Large intestine (tissue), 3 donors: ENCODE measurements at regions not wholly inside any gene's neighbourhood (a gene's known extent, or its start where the extent isn't known, plus 50 kb on each side); places are given as distances from the start of the nearest gene placed in this dataset.

Source experiments
- DNase-seq, 2 donors: peaks; one replicate each; pipeline versions ENCODE4 v3.0.0 to v3.0.0-alpha.2; 2013
- H3K27ac ChIP-seq: one replicate; pipeline ENCODE4 v1.5.1; 2013; ENCODE audit warnings: low read length
- H3K27me3 ChIP-seq: 2 replicates; pipeline ENCODE4 v1.6.1; 2013; ENCODE audit warnings: low read length; ENCODE audit not compliant: control insufficient read depth, insufficient read depth
- H3K36me3 ChIP-seq: 2 replicates; pipeline ENCODE4 v1.6.1; 2013; ENCODE audit warnings: low read length; ENCODE audit not compliant: control insufficient read depth, insufficient read depth
- H3K4me1 ChIP-seq: one replicate; pipeline ENCODE4 v1.6.1; 2013; ENCODE audit warnings: low read length; ENCODE audit not compliant: control insufficient read depth, insufficient read depth
- H3K4me3 ChIP-seq: one replicate; pipeline ENCODE4 v1.5.1; 2013; ENCODE audit warnings: low read length
- H3K9me3 ChIP-seq: one replicate; pipeline ENCODE4 v1.6.1; 2013; ENCODE audit warnings: mild to moderate bottlenecking, low read depth, low read length, moderate library complexity; ENCODE audit not compliant: control insufficient read depth
- WGBS: methylation state at CpG from one replicate; pipeline ENCODE4 v1.1.5; 2013; ENCODE audit warnings: low lambda C conversion rate; ENCODE audit not compliant: insufficient coverage; 5-methylcytosine and 5-hydroxymethylcytosine counted together

DNA sequence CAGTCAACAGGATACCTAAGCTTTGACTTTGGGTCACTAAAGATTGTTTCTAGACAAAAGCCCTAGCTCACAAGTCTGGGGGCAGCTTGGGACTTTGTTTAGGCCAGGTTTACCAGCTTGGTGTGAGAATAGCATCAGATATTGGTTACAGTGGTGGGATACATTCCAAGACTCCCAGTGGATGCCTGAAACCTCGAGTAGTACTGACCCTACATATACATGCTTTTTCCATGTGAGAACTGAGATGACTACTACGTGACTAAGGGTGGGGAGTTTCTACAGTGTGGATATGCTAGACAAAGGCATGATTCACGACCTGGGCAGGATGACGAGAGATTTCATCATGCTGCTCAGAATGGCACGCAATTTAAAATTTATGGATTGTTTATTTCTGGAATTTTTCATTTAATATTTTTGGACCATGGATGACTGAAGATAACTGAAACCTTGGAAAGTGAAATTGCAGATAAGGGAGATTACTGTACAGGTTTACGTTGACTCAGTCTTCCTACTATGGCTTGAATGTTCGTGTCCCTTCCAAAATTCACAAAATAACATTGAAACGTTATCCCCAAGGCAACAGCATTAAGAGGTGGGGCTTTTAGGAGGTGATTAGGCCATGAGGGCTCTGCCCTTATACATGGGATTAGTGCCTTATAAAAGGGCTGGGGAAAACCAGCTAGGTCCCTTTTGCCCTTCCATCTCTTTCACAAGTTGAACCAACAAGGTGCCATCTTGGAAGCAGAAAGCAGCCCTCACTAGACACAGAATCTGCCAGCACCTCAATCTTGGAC lies 50.2 kb upstream of the CTAGE1 start:
- no peak overlapping the region for H3K4me3 ChIP-seq
- no peaks in the 10 kb centered on the region for H3K36me3 ChIP-seq
- H3K4me1 ChIP-seq, result peaks cover 49% of the 10 kb centered on the region
- no CpG with 5 or more reads among the region's 8 CpGs for WGBS
- no peak overlapping the region for H3K27ac ChIP-seq
- no peaks in the 10 kb centered on the region for H3K9me3 ChIP-seq
- DNase-seq, result no peak
- no peaks in the 10 kb centered on the region for H3K27me3 ChIP-seq

DNA sequence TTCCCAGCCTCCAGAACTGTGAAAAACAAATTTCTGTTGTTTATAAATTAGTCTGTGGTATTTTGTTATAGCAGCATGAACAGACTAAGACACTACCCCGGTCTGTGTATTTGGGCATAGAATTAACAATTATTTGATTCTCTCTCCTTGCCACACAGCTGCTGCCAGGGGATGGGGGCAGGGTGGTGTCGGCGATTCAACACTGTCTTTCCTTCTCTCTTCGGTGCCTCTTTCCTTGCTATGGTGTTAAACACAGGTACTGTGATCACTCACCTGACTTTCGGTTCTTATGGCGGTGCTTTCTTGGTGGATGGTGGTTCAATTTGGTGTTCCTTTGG lies 50.8 kb upstream of the CTAGE1 start:
- DNase-seq, result no peak
- H3K9me3 ChIP-seq, result no peaks in the 10 kb centered on the region
- H3K27me3 ChIP-seq, result no peaks in the 10 kb centered on the region
- H3K4me1 ChIP-seq, result peaks cover 49% of the 10 kb centered on the region
- H3K4me3 ChIP-seq, result no peak overlapping the region
- no peaks in the 10 kb centered on the region for H3K36me3 ChIP-seq
- no peak overlapping the region for H3K27ac ChIP-seq
- no CpG with 5 or more reads among the region's 6 CpGs for WGBS

- no peaks in the 10 kb centered on the region for H3K9me3 ChIP-seq
- H3K4me1 ChIP-seq, result peaks cover 49% of the 10 kb centered on the region
- WGBS, result no CpG with 5 or more reads among the region's 6 CpGs
- H3K27me3 ChIP-seq, result no peaks in the 10 kb centered on the region
- H3K36me3 ChIP-seq, result no peaks in the 10 kb centered on the region
- H3K4me3 ChIP-seq, result no peak overlapping the region
- no peak overlapping the region for H3K27ac ChIP-seq
- DNase-seq, result no peak
Observed at GRCh38 chr18:22469061-22469734, 51.5 kb upstream of the CTAGE1 start.

GRCh38 chr18:22469926-22470247 lies 52.2 kb upstream of the CTAGE1 start:
- no peaks in the 10 kb centered on the region for H3K27me3 ChIP-seq
- H3K27ac ChIP-seq, result no peak overlapping the region
- H3K4me3 ChIP-seq, result no peak overlapping the region
- H3K4me1 ChIP-seq, result peaks cover 49% of the 10 kb centered on the region
- DNase-seq, result no peak
- WGBS, result no CpG with 5 or more reads among the region's 4 CpGs
- no peaks in the 10 kb centered on the region for H3K36me3 ChIP-seq
- H3K9me3 ChIP-seq, result no peaks in the 10 kb centered on the region

DNA sequence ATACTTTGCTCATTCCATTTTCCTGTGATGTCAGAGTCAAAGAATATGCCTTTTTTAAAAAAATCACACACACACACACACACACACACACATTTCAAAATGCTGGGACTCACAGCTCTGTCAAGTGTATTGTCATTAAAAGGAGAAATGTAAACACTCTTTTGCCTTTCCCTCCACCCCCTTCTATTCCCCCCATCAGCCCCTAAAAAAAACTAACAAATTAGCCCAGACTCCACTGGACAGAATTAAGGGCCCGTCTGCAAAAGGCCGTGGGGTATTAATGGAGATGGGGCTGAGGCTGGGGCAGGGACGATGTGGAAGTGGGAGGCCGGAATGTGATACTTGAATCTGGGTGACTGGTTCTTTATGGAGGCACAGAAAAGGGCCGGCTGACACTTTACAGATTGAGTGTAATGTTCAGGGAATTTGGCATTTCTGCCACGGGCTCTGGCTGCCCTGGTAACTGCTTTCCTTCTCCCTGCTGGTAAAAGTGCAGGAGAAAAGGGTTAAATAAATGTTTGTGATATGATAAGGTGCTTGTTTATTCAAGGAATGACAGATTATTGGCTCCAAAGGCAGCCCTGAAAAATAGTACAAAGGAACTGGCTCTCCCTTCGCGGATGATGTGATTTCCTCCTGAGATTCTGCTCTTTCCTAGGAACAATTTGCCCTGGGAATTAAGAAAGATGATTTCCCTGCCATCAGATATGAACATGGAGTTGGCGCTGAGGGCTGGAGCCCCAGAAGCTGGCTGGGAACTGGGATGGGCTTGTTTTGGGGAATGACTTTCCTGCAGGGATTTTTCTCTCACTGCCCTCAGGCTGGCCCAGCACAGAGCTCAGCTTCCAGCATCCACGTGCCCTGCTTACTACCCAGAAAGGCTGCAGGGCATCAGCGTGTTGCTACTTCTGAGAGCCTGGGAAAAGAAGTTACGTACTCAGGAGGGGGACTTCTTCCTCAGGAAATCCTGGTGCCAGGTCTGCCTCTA lies 52.8 kb upstream of the CTAGE1 start:
- no CpG with 5 or more reads among the region's 12 CpGs for WGBS
- Histone ChIP-seq H3K4me3 (no peak overlapping the region), H3K27me3 (no peaks in the 10 kb centered on the region), H3K4me1 (peaks cover 49% of the 10 kb centered on the region), H3K27ac (peak overlapping the region; percentile 57), H3K9me3 (no peaks in the 10 kb centered on the region), H3K36me3 (no peaks in the 10 kb centered on the region)
- no peak for DNase-seq

DNA sequence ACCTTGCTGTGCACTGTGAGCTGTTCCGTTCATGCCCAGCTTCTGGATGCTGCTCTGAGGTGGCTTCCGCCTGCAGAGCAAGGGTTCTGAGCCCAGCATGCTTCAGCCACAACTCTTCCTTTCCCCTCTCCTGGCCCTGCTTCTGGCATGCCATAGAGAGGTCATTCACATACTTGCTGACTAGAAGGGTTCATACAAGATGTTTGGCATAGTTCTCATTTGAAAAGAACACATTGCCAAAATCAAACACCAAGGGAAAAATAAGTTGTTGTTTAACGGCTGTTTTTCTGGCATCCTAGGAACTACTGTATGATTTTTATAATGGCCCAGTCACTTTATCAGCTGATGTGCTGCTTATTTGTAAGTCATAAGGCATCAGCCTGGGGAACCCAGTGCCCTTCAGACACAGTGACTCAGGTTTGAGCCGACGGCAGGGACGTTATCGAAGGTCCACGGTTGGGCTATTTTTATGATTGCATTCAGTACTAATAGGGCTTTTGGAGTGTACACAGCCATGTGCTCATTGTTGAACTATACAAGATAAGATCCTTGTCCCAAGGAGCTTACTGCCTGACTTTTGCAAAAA lies 53.9 kb upstream of the CTAGE1 start:
- peak overlapping the region; percentile 57 for H3K27ac ChIP-seq
- no CpG with 5 or more reads among the region's 8 CpGs for WGBS
- no peaks in the 10 kb centered on the region for H3K36me3 ChIP-seq
- H3K4me3 ChIP-seq, result no peak overlapping the region
- H3K9me3 ChIP-seq, result no peaks in the 10 kb centered on the region
- DNase-seq, result peak; percentile 84 to 93
- H3K27me3 ChIP-seq, result no peaks in the 10 kb centered on the region
- H3K4me1 ChIP-seq, result peaks cover 38% of the 10 kb centered on the region

DNA sequence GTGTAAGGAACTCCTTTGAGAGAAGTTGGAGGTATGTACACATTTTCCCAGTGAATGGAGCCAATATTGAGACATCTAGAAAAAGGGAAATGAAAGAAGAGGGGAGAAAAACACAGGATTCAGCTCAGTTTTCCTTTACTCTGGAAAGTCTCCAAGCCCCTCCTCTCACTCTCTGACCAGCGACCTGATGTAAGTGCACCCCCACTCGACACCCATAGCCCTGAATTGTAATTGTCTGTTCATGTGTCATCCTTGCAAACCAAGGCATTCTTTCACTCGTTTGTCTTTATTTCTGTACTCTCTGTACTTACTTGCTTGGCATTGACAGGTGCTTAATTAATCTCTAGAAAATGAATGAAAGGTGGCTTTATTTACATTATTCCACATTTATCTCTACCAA lies 55.7 kb upstream of the CTAGE1 start:
- DNase-seq, result no peak
- Histone ChIP-seq H3K36me3 (no peaks in the 10 kb centered on the region), H3K4me3 (no peak overlapping the region), H3K27ac (no peak overlapping the region), H3K9me3 (no peaks in the 10 kb centered on the region), H3K4me1 (peaks cover 27% of the 10 kb centered on the region), H3K27me3 (no peaks in the 10 kb centered on the region)
- 89% methylated on average over 1 of the region's 3 CpGs for WGBS

DNA sequence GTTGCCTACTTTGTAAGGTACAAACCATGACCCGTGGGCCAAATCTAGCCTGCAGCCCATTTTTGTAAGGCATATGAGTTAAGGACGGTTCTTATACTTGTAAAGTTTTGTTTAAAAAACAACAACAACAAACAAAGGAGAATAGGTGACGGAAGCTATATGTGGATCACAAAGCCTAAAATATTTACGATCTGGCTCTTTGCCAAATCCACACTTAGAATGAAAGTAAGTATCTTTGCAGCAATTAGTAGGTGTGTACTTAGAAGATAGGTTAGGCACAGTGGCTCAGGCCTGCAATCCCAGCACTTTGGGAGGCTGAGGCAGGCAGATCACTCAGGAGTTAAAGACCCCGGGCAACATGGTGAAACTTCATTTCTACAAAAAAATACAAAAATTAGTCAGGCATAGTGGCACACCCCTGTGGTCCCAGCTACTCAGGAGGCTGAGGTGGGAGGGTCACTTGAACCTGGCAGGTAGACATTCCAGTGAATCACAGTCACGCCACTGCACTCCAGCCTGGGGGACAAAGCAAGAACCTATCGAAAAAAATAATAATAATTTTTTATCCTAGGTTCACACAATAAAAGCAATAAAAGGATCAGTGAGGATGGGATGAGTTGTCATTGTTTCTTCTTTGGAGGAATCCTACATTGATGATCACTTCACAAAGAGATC lies 57.8 kb upstream of the CTAGE1 start:
- DNase-seq, result no peak
- Histone ChIP-seq H3K36me3 (no peaks in the 10 kb centered on the region), H3K27me3 (no peaks in the 10 kb centered on the region), H3K9me3 (no peaks in the 10 kb centered on the region), H3K27ac (no peak overlapping the region), H3K4me3 (no peak overlapping the region), H3K4me1 (peaks cover 23% of the 10 kb centered on the region)
- no CpG with 5 or more reads among the region's 7 CpGs for WGBS

- Histone ChIP-seq H3K4me1 (peaks cover 7% of the 10 kb centered on the region), H3K36me3 (no peaks in the 10 kb centered on the region), H3K27me3 (no peaks in the 10 kb centered on the region), H3K9me3 (no peaks in the 10 kb centered on the region), H3K4me3 (no peak overlapping the region), H3K27ac (no peak overlapping the region)
- no CpG with 5 or more reads among the region's 1 CpG for WGBS
- no peak for DNase-seq
Observed at GRCh38 chr18:22477222-22477621, 59.5 kb upstream of the CTAGE1 start.

- Histone ChIP-seq H3K9me3 (no peaks in the 10 kb centered on the region), H3K36me3 (no peaks in the 10 kb centered on the region), H3K27ac (no peak overlapping the region), H3K4me3 (no peak overlapping the region), H3K27me3 (no peaks in the 10 kb centered on the region), H3K4me1 (peaks cover under 1% of the 10 kb centered on the region)
- WGBS, result no CpG with 5 or more reads among the region's 3 CpGs
- DNase-seq, result no peak
Observed at GRCh38 chr18:22482948-22483347, 65.2 kb upstream of the CTAGE1 start.
